HFFc6 (cell line): ENCODE measurements at regions not wholly inside any gene's neighbourhood (a gene's known extent, or its start where the extent isn't known, plus 50 kb on each side); places are given as distances from the start of the nearest gene placed in this dataset.

Experiments
- DNase-seq: peaks from one replicate; pipeline ENCODE4 v3.0.0-alpha.2; 2018
- H3K27ac Mint-ChIP-seq: 2 replicates; pipeline ENCODE4 v1.8.0; 2020; ENCODE audit warnings: mild to moderate bottlenecking, mixed read lengths
- H3K27me3 Mint-ChIP-seq: 2 replicates; pipeline ENCODE4 v1.8.0; 2021; ENCODE audit warnings: mild to moderate bottlenecking, moderate library complexity, mixed read lengths; ENCODE audit not compliant: insufficient read depth
- H3K36me3 Mint-ChIP-seq: 2 replicates; pipeline ENCODE4 v1.8.0; 2021; ENCODE audit warnings: low read depth, mixed read lengths
- H3K4me1 Mint-ChIP-seq: 2 replicates; pipeline ENCODE4 v1.8.0; 2020; ENCODE audit warnings: low read depth, mixed read lengths
- H3K4me3 Mint-ChIP-seq: 2 replicates; pipeline ENCODE4 v1.8.0; 2020; ENCODE audit warnings: mild to moderate bottlenecking, moderate library complexity, mixed read lengths
- H3K9me3 Mint-ChIP-seq: 2 replicates; pipeline ENCODE4 v1.8.0; 2020; ENCODE audit warnings: mild to moderate bottlenecking, mixed read lengths
- CTCF ChIP-seq: fragments of 200-600 bp; sonication (generic); IDR thresholded peaks from 2 replicates; pipeline ENCODE4 v1.5.0; 2021; ENCODE audit warnings: antibody characterized with exemption, mild to moderate bottlenecking

- no peak overlapping the region for H3K27ac Mint-ChIP-seq
Measured at GRCh38 chr13:80436571-80437169, 95.7 kb upstream of the SPRY2 start.

GRCh38 chr13:80430561-80430960 is 89.6 kb upstream of the SPRY2 start:
- Mint-ChIP-seq H3K9me3 (no peaks in the 10 kb centered on the region), H3K36me3 (no peaks in the 10 kb centered on the region), H3K27ac (no peak overlapping the region), H3K27me3 (no peaks in the 10 kb centered on the region), H3K4me3 (no peak overlapping the region), H3K4me1 (no peaks in the 10 kb centered on the region; the same call in 1 of the 2 replicates)
- no peak for DNase-seq
- TF ChIP-seq CTCF = no peak

More at GRCh38 chr13:80436571-80437169, 95.7 kb upstream of the SPRY2 start:
- H3K4me1 Mint-ChIP-seq = no peaks in the 10 kb centered on the region
- no peaks in the 10 kb centered on the region for H3K36me3 Mint-ChIP-seq
- no peak overlapping the region for H3K4me3 Mint-ChIP-seq
- no peaks in the 10 kb centered on the region for H3K27me3 Mint-ChIP-seq
- TF ChIP-seq CTCF = no peak
- no peak for DNase-seq
- no peaks in the 10 kb centered on the region for H3K9me3 Mint-ChIP-seq

- no peaks in the 10 kb centered on the region for H3K27me3 Mint-ChIP-seq
- no peak overlapping the region for H3K27ac Mint-ChIP-seq
- H3K36me3 Mint-ChIP-seq = no peaks in the 10 kb centered on the region
- TF ChIP-seq CTCF = no peak
- no peak for DNase-seq
- peaks cover 10% of the 10 kb centered on the region for H3K9me3 Mint-ChIP-seq
- H3K4me1 Mint-ChIP-seq = no peaks in the 10 kb centered on the region; the same call in 1 of the 2 replicates
- no peak overlapping the region for H3K4me3 Mint-ChIP-seq
Measured at GRCh38 chr13:80428349-80429096, 87.6 kb upstream of the SPRY2 start.

GRCh38 chr13:80419416-80419815 is 78.5 kb upstream of the SPRY2 start:
- DNase-seq = no peak
- Mint-ChIP-seq H3K36me3 (no peaks in the 10 kb centered on the region), H3K4me3 (no peak overlapping the region), H3K4me1 (no peaks in the 10 kb centered on the region), H3K27ac (no peak overlapping the region), H3K27me3 (no peaks in the 10 kb centered on the region), H3K9me3 (peaks cover 9% of the 10 kb centered on the region)
- TF ChIP-seq CTCF = no peak

GRCh38 chr13:80413611-80414010 is 72.7 kb upstream of the SPRY2 start:
- Mint-ChIP-seq H3K27me3 (no peaks in the 10 kb centered on the region), H3K4me3 (no peak overlapping the region), H3K9me3 (no peaks in the 10 kb centered on the region), H3K4me1 (no peaks in the 10 kb centered on the region), H3K36me3 (no peaks in the 10 kb centered on the region), H3K27ac (no peak overlapping the region)
- no peak for DNase-seq
- TF ChIP-seq CTCF = no peak
